Left lung (tissue), 4 donors: ENCODE measurements at regions not wholly inside any gene's neighbourhood (a gene's known extent, or its start where the extent isn't known, plus 50 kb on each side); places are given as distances from the start of the nearest gene placed in this dataset.

Experiments used
- ATAC-seq: fragments of 200-7000 bp; cut with Tn5 transposase; one replicate; pipeline ENCODE4 v1.9.1; 2020; ENCODE audit warnings: moderate library complexity
- DNase-seq, 4 donors: peaks; one replicate each; pipeline ENCODE4 v3.0.0-alpha.2; 2013 to 2020
- H3K27ac ChIP-seq, 2 donors: fragments of 200-600 bp; sonication (generic) in 1 of 2; one replicate each; pipeline versions ENCODE4 v1.5.0 to v1.8.0; 2020 to 2021
- H3K27me3 ChIP-seq, 2 donors: fragments of 200-600 bp; sonication (generic) in 1 of 2; one replicate each; pipeline versions ENCODE4 v1.5.0 to v1.8.0; 2020 to 2021
- H3K36me3 ChIP-seq, 2 donors: fragments of 200-600 bp; sonication (generic) in 1 of 2; one replicate each; pipeline versions ENCODE4 v1.5.0 to v1.8.0; 2020 to 2021
- H3K4me1 ChIP-seq, 2 donors: fragments of 200-600 bp; one replicate each; pipeline ENCODE4 v1.8.0; 2021
- H3K4me3 ChIP-seq, 2 donors: fragments of 200-600 bp; sonication (generic) in 1 of 2; one replicate each; pipeline versions ENCODE4 v1.5.0 to v1.8.0; 2020 to 2021; ENCODE audit warnings: mild to moderate bottlenecking in 1 of 2
- H3K9me3 ChIP-seq, 2 donors: fragments of 200-600 bp; sonication (generic) in 1 of 2; one replicate each; pipeline versions ENCODE4 v1.5.0 to v1.8.0; 2020 to 2021
- CTCF ChIP-seq, 2 donors: fragments of 200-600 bp; sonication (generic) in 1 of 2; IDR thresholded peaks; one replicate each; pipeline versions ENCODE4 v1.5.0 to v1.8.0; 2021; ENCODE audit warnings: antibody characterized with exemption in 2 of 2
- intact Hi-C, 2 donors: fragments of 100-400 bp; cut with DNase I; formaldehyde crosslinking; loops; one replicate each; pipeline versions ENCODE4 v1.11.2 to v1.14.2; 2022
- donor health status: DM: no; HTN: yes; CAD: no.
- donor health status: DM: no; HTN: no; CAD: no.

- H3K9me3 ChIP-seq: no peaks in the 10 kb centered on the region
- ATAC-seq (no peak), DNase-seq (no peak)
- no peaks in the 10 kb centered on the region for H3K4me1 ChIP-seq
- H3K27ac ChIP-seq: no peak overlapping the region
- TF ChIP-seq CTCF (IDR thresholded peaks at IDR 0.05): no peak
- H3K27me3 ChIP-seq: no peaks in the 10 kb centered on the region
- no peak overlapping the region for H3K4me3 ChIP-seq
- intact Hi-C loops: no loop called here
- no peaks in the 10 kb centered on the region for H3K36me3 ChIP-seq
Observed at GRCh38 chr6:91569071-91569470, 982.2 kb upstream of the MAP3K7 start.

- no peak for ATAC-seq
- no peak for TF ChIP-seq CTCF (IDR thresholded peaks at IDR 0.05)
- H3K4me3 ChIP-seq: no peak overlapping the region
Observed at GRCh38 chr6:91566467-91566866, 979.6 kb upstream of the MAP3K7 start.

GRCh38 chr6:91565207-91565606 is 978.3 kb upstream of the MAP3K7 start:
- Histone ChIP-seq H3K27me3 (no peaks in the 10 kb centered on the region), H3K4me1 (no peaks in the 10 kb centered on the region), H3K4me3 (no peak overlapping the region), H3K27ac (no peak overlapping the region), H3K36me3 (no peaks in the 10 kb centered on the region), H3K9me3 (peaks cover 0 to 13% of the 10 kb centered on the region in 2 donors)
- TF ChIP-seq CTCF (IDR thresholded peaks at IDR 0.05): no peak
- ATAC-seq: no peak
- DNase-seq: no peak
- intact Hi-C loops: no loop called here

More at GRCh38 chr6:91566467-91566866, 979.6 kb upstream of the MAP3K7 start:
- H3K36me3 ChIP-seq: no peaks in the 10 kb centered on the region
- peaks cover 0 to 5% of the 10 kb centered on the region in 2 donors for H3K9me3 ChIP-seq
- intact Hi-C loops: no loop called here
- no peaks in the 10 kb centered on the region for H3K27me3 ChIP-seq
- no peak overlapping the region for H3K27ac ChIP-seq
- DNase-seq: no peak
- no peaks in the 10 kb centered on the region for H3K4me1 ChIP-seq

- H3K9me3 ChIP-seq: peaks cover 0 to 25% of the 10 kb centered on the region in 2 donors
- no peaks in the 10 kb centered on the region for H3K4me1 ChIP-seq
- ATAC-seq: no peak
- intact Hi-C loops: no loop called here
- H3K36me3 ChIP-seq: no peaks in the 10 kb centered on the region
- H3K27ac ChIP-seq: no peak overlapping the region
- no peaks in the 10 kb centered on the region for H3K27me3 ChIP-seq
- TF ChIP-seq CTCF (IDR thresholded peaks at IDR 0.05): no peak
- no peak overlapping the region for H3K4me3 ChIP-seq
- no peak for DNase-seq
Observed at GRCh38 chr6:91562955-91563354, 976.1 kb upstream of the MAP3K7 start.

- ATAC-seq: no peak
- no peak for DNase-seq
Observed at GRCh38 chr6:91560409-91560808, 973.5 kb upstream of the MAP3K7 start.

More at GRCh38 chr6:91560409-91560808, 973.5 kb upstream of the MAP3K7 start:
- no peak for TF ChIP-seq CTCF (IDR thresholded peaks at IDR 0.05)
- H3K36me3 ChIP-seq: no peaks in the 10 kb centered on the region
- peaks cover 0 to 25% of the 10 kb centered on the region in 2 donors for H3K9me3 ChIP-seq
- no peak overlapping the region for H3K27ac ChIP-seq
- H3K27me3 ChIP-seq: no peaks in the 10 kb centered on the region
- H3K4me1 ChIP-seq: no peaks in the 10 kb centered on the region
- no peak overlapping the region for H3K4me3 ChIP-seq
- intact Hi-C loops: no loop called here
